ENCODE measurements at regions not wholly inside any gene's neighbourhood (a gene's known extent, or its start where the extent isn't known, plus 50 kb on each side); places are given as distances from the start of the nearest gene placed in this dataset.
A peak's percentile ranks its signal among the peaks of the same experiment; 100 is the strongest.

DNA sequence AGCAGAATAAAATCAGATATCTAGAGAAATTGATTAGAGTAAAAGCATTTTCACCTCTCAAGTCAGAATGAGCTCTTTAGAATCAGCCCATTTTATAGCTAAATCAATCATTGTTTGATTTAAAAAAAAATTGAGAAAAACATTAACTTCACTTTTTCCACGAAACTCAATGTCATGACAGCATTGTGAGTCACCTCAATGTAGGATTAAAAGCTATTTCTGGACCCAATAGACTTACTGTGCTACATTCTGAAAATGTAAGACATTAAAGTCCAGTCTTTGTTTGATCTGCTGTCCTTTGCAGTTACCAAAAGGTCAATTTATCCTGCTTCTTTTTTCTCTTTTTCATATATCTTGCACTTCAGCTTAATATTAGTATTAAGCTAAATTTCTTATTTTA, 519.4 kb upstream of the ZNF337 start:
- Mint-ChIP-seq H3K4me1 (ENCODE audit: low read depth, unreplicated experiment) (peaks cover 4% of the 10 kb centered on the region), H3K36me3 (ENCODE audit: low read depth, unreplicated experiment) (no peaks in the 10 kb centered on the region), H3K4me3 (ENCODE audit: unreplicated experiment) (no peak overlapping the region), H3K27ac (ENCODE audit: unreplicated experiment) (no peak overlapping the region), H3K27me3 (ENCODE audit: low read depth, unreplicated experiment) (no peaks in the 10 kb centered on the region), H3K9me3 (ENCODE audit: unreplicated experiment) (no peaks in the 10 kb centered on the region)
- Histone ChIP-seq H3K27me3 (ENCODE audit: insufficient read depth, low read length) (no peaks in the 10 kb centered on the region), H3K36me3 (ENCODE audit: insufficient read depth, low read length) (no peaks in the 10 kb centered on the region), H3K9me3 (ENCODE audit: insufficient read depth, low read depth, low read length) (no peaks in the 10 kb centered on the region), H3K4me2 (ENCODE audit: low read length) (no peak overlapping the region), H3K27ac (ENCODE audit: low read depth, low read length) (no peak overlapping the region), H3K79me2 (ENCODE audit: insufficient read depth, low read length) (no peaks in the 10 kb centered on the region), H3K4me3 (ENCODE audit: insufficient read depth, low read depth, low read length) (no peak overlapping the region), H3K9ac (ENCODE audit: low read length) (no peak overlapping the region), H2AFZ (ENCODE audit: low read depth, low read length) (no peak overlapping the region), H4K20me1 (ENCODE audit: insufficient read depth, low read length) (no peaks in the 10 kb centered on the region), H3K4me1 (ENCODE audit: insufficient read depth, low read length) (no peaks in the 10 kb centered on the region)
- DNase-seq (ENCODE audit: low read depth) (peak; percentile 32), FAIRE-seq (no peak)
- no peak for TF ChIP-seq EZH2 (IDR thresholded peaks at IDR 0.05; ENCODE audit: insufficient read depth, low read length)
- TF ChIP-seq, protein P1, sequence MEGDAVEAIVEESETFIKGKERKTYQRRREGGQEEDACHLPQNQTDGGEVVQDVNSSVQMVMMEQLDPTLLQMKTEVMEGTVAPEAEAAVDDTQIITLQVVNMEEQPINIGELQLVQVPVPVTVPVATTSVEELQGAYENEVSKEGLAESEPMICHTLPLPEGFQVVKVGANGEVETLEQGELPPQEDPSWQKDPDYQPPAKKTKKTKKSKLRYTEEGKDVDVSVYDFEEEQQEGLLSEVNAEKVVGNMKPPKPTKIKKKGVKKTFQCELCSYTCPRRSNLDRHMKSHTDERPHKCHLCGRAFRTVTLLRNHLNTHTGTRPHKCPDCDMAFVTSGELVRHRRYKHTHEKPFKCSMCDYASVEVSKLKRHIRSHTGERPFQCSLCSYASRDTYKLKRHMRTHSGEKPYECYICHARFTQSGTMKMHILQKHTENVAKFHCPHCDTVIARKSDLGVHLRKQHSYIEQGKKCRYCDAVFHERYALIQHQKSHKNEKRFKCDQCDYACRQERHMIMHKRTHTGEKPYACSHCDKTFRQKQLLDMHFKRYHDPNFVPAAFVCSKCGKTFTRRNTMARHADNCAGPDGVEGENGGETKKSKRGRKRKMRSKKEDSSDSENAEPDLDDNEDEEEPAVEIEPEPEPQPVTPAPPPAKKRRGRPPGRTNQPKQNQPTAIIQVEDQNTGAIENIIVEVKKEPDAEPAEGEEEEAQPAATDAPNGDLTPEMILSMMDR (IDR thresholded peaks at IDR 0.05; ENCODE audit: insufficient read depth, low read depth, low read length) = no peak

DNA sequence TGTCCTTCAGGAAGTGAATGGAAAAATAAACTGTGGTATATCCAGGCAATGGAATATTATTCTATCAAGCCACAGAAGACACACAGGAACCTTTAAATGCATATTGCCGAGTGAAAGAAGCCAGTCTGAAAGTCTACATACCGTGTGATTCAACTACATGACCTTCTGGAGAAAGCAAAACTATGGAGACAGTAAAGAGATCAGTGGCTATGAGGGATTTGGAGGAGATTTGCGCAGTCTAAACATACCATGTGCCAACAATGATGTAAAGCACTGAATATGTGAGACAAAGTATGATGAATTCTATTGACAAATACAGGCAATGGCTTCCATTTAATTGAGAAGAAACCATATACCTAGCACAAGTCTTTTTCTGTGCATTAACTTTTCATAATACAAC, 518.3 kb upstream of the ZNF337 start:
- Histone ChIP-seq H3K36me3 (ENCODE audit: insufficient read depth, low read length) (no peaks in the 10 kb centered on the region), H2AFZ (ENCODE audit: low read depth, low read length) (no peak overlapping the region), H3K4me2 (ENCODE audit: low read length) (no peak overlapping the region), H3K9me3 (ENCODE audit: insufficient read depth, low read depth, low read length) (no peaks in the 10 kb centered on the region), H3K9ac (ENCODE audit: low read length) (no peak overlapping the region), H3K4me1 (ENCODE audit: insufficient read depth, low read length) (no peaks in the 10 kb centered on the region), H3K27ac (ENCODE audit: low read depth, low read length) (no peak overlapping the region), H3K79me2 (ENCODE audit: insufficient read depth, low read length) (no peaks in the 10 kb centered on the region), H3K27me3 (ENCODE audit: insufficient read depth, low read length) (no peaks in the 10 kb centered on the region), H3K4me3 (ENCODE audit: insufficient read depth, low read depth, low read length) (no peak overlapping the region), H4K20me1 (ENCODE audit: insufficient read depth, low read length) (no peaks in the 10 kb centered on the region)
- no peak overlapping the region for H3K27ac Mint-ChIP-seq (ENCODE audit: unreplicated experiment)
- no peaks in the 10 kb centered on the region for H3K9me3 Mint-ChIP-seq (ENCODE audit: unreplicated experiment)
- no peaks in the 10 kb centered on the region for H3K36me3 Mint-ChIP-seq (ENCODE audit: low read depth, unreplicated experiment)
- peaks cover 4% of the 10 kb centered on the region for H3K4me1 Mint-ChIP-seq (ENCODE audit: low read depth, unreplicated experiment)
- H3K4me3 Mint-ChIP-seq (ENCODE audit: unreplicated experiment) = no peak overlapping the region
- FAIRE-seq = no peak
- no peak for TF ChIP-seq EZH2 (IDR thresholded peaks at IDR 0.05; ENCODE audit: insufficient read depth, low read length)
- TF ChIP-seq, protein P1 (IDR thresholded peaks at IDR 0.05; ENCODE audit: insufficient read depth, low read depth, low read length) = no peak
- H3K27me3 Mint-ChIP-seq (ENCODE audit: low read depth, unreplicated experiment) = peaks cover 1% of the 10 kb centered on the region
- DNase-seq (ENCODE audit: low read depth) = no peak

DNA sequence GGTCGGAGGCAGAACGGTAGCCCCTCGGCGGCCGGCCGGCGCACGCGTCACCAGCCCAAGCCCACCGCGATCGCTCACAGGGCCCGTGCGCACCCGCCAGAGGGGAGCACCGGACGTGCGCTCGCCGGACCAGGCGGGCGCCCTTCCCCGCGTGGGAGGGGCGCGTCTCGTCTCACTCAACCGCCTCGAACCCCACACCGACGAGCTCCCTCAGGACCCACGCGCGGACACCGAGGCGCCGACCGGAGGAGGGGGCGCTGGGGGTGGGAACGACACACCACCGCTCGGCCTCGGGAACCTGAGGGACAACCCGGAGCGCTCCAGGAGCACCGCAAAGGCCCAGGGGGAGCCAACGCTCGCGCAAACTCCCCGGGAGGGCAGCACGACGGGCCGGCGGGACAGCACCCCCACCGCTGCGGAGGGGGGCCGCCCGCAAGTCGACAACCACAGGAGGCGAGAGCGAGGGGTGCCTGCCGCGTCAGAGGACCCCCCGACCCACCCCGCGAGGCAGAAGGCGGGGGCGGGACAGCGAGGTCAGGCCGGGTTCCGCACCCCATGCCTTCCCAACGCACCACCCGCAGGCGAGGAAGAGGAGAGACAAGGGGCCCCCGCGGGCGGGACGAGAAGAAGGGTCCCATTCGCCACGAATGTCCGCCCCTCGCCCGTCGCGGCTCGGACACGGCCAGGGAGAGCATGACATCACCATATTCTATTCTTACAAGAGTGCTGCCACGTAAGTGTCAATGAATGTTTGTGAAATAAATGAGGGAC, 512.7 kb upstream of the ZNF337 start:
- peak; percentile 10 for DNase-seq (ENCODE audit: low read depth)
- Mint-ChIP-seq H3K4me3 (ENCODE audit: unreplicated experiment) (peak overlapping the region; percentile 68), H3K4me1 (ENCODE audit: low read depth, unreplicated experiment) (peaks cover 1% of the 10 kb centered on the region)

More for the DNA sequence above, 512.7 kb upstream of the ZNF337 start:
- Histone ChIP-seq H3K27me3 (ENCODE audit: insufficient read depth, low read length) (peaks cover 16% of the 10 kb centered on the region), H3K9ac (ENCODE audit: low read length) (no peak overlapping the region), H3K27ac (ENCODE audit: low read depth, low read length) (no peak overlapping the region), H3K79me2 (ENCODE audit: insufficient read depth, low read length) (no peaks in the 10 kb centered on the region), H3K4me1 (ENCODE audit: insufficient read depth, low read length) (no peaks in the 10 kb centered on the region), H4K20me1 (ENCODE audit: insufficient read depth, low read length) (no peaks in the 10 kb centered on the region), H3K4me2 (ENCODE audit: low read length) (peak overlapping the region; percentile 63), H3K4me3 (ENCODE audit: insufficient read depth, low read depth, low read length) (peak overlapping the region; percentile 5), H3K9me3 (ENCODE audit: insufficient read depth, low read depth, low read length) (no peaks in the 10 kb centered on the region), H3K36me3 (ENCODE audit: insufficient read depth, low read length) (no peaks in the 10 kb centered on the region), H2AFZ (ENCODE audit: low read depth, low read length) (peak overlapping the region; percentile 56)
- TF ChIP-seq EZH2 (IDR thresholded peaks at IDR 0.05; ENCODE audit: insufficient read depth, low read length) = no peak
- TF ChIP-seq, protein P1 (IDR thresholded peaks at IDR 0.05; ENCODE audit: insufficient read depth, low read depth, low read length) = no peak
- H3K27ac Mint-ChIP-seq (ENCODE audit: unreplicated experiment) = peak overlapping the region; percentile 31
- H3K9me3 Mint-ChIP-seq (ENCODE audit: unreplicated experiment) = peaks cover 3% of the 10 kb centered on the region
- peaks cover 13% of the 10 kb centered on the region for H3K27me3 Mint-ChIP-seq (ENCODE audit: low read depth, unreplicated experiment)
- H3K36me3 Mint-ChIP-seq (ENCODE audit: low read depth, unreplicated experiment) = no peaks in the 10 kb centered on the region
- FAIRE-seq = peak; percentile 100
